ENCODE measurements at regions not wholly inside any gene's neighbourhood (a gene's known extent, or its start where the extent isn't known, plus 50 kb on each side); places are given as distances from the start of the nearest gene placed in this dataset.

DNA sequence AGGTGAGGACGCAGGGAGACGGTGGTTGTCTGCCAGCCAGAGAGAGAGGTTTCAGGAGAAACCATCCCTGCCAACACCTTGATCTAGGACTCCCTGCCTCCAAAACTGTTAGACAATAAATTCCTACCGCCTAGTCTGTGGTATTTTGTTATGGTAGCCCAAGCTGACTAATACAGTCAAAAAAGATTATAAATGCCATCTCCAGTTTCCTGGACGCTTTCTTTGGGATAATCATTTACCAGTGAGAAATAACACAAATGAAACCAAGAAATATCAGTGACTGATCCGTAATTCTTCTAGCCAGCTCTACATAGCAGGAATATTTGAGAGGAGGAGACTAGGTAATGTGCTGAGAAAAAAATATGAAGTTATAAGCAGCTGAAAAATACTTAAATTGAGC is 707.8 kb upstream of the LMCD1 start:
- ChIA-PET CTCF (no interaction called here), POLR2A (no interaction called here)
- H3K27me3 Mint-ChIP-seq (ENCODE audit: low read depth), result no peaks in the 10 kb centered on the region
- ATAC-seq (no peak), DNase-seq (no peak)
- no peak overlapping the region for H3K4me3 Mint-ChIP-seq
- H3K4me1 Mint-ChIP-seq (ENCODE audit: low read depth), result no peaks in the 10 kb centered on the region
- peaks cover 6% of the 10 kb centered on the region for H3K9me3 Mint-ChIP-seq (ENCODE audit: insufficient read depth)
- no peaks in the 10 kb centered on the region for H3K36me3 Mint-ChIP-seq (ENCODE audit: low read depth)
- H3K27ac Mint-ChIP-seq, result no peak overlapping the region

GRCh38 chr3:7798276-7798675 is 703.3 kb upstream of the LMCD1 start:
- Mint-ChIP-seq H3K9me3 (ENCODE audit: insufficient read depth) (no peaks in the 10 kb centered on the region), H3K27ac (no peak overlapping the region), H3K4me3 (no peak overlapping the region), H3K4me1 (ENCODE audit: low read depth) (no peaks in the 10 kb centered on the region), H3K36me3 (ENCODE audit: low read depth) (no peaks in the 10 kb centered on the region), H3K27me3 (ENCODE audit: low read depth) (no peaks in the 10 kb centered on the region)
- POLR2A ChIA-PET, result no interaction called here
- CTCF ChIA-PET, result no interaction called here
- no peak for DNase-seq
- ATAC-seq, result no peak

GRCh38 chr3:7800006-7800780 is 701.4 kb upstream of the LMCD1 start:
- Mint-ChIP-seq H3K27me3 (ENCODE audit: low read depth) (no peaks in the 10 kb centered on the region), H3K9me3 (ENCODE audit: insufficient read depth) (no peaks in the 10 kb centered on the region), H3K4me1 (ENCODE audit: low read depth) (no peaks in the 10 kb centered on the region), H3K36me3 (ENCODE audit: low read depth) (no peaks in the 10 kb centered on the region), H3K4me3 (no peak overlapping the region), H3K27ac (no peak overlapping the region)
- no peak for ATAC-seq
- no peak for DNase-seq
- POLR2A ChIA-PET, result no interaction called here
- CTCF ChIA-PET, result interaction anchor here (0.9 to 1.3 kb wide), 5 partner anchors 10 to 788 kb away, joined by 3 to 5 read pairs (median 4); no protein-coding TSS in a partner anchor

DNA sequence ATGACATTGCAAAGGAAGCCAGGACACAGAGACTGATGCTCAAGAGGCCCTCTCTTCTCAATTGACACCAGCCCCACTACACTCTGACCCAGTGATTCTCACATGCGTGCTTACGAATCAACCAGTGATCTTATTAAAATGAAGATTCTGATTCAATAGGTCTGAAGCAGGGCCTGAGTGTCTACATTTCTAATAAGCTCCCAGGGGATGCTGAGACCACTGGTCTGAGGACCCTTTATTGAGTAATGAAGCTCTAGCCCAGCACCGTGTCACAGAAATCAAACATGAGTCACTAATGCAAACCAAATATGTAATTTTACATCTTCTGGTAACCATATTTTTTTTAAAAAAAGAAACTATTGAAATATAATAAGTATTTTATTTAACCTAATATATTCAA is 689.1 kb upstream of the LMCD1 start:
- no peaks in the 10 kb centered on the region for H3K4me1 Mint-ChIP-seq (ENCODE audit: low read depth)
- POLR2A ChIA-PET, result no interaction called here
- CTCF ChIA-PET, result no interaction called here
- no peaks in the 10 kb centered on the region for H3K27me3 Mint-ChIP-seq (ENCODE audit: low read depth)
- no peak overlapping the region for H3K4me3 Mint-ChIP-seq
- H3K9me3 Mint-ChIP-seq (ENCODE audit: insufficient read depth), result no peaks in the 10 kb centered on the region
- DNase-seq (no peak), ATAC-seq (no peak)
- H3K36me3 Mint-ChIP-seq (ENCODE audit: low read depth), result no peaks in the 10 kb centered on the region
- H3K27ac Mint-ChIP-seq, result no peak overlapping the region

- H3K4me1 Mint-ChIP-seq (ENCODE audit: low read depth), result no peaks in the 10 kb centered on the region
- CTCF ChIA-PET, result no interaction called here
Measured at GRCh38 chr3:7813365-7813764, 688.3 kb upstream of the LMCD1 start.

DNA sequence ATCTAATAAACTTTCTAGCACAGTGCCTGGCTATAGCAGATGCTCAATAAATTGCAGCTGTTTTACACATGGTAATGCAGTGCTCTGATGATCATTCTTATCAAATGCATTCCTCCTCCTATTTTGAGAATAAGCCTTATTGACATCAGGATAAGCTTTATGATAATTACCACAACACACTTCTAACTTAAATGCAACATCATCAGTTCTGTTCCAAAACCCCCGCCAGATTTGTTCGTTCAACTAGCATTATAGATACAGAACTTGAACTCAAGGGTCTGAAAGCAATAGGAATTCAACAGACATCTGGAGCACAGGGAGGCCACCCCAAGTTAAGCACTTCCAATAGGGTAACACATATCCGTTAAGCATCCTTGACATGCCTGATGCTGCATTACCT is 684.4 kb upstream of the LMCD1 start:
- H3K4me3 Mint-ChIP-seq, result no peak overlapping the region
- ATAC-seq, result no peak
- no peaks in the 10 kb centered on the region for H3K36me3 Mint-ChIP-seq (ENCODE audit: low read depth)

More at GRCh38 chr3:7813365-7813764, 688.3 kb upstream of the LMCD1 start:
- no peak overlapping the region for H3K27ac Mint-ChIP-seq
- no peaks in the 10 kb centered on the region for H3K36me3 Mint-ChIP-seq (ENCODE audit: low read depth)
- no peaks in the 10 kb centered on the region for H3K9me3 Mint-ChIP-seq (ENCODE audit: insufficient read depth)
- H3K27me3 Mint-ChIP-seq (ENCODE audit: low read depth), result no peaks in the 10 kb centered on the region
- ATAC-seq (no peak), DNase-seq (no peak)
- POLR2A ChIA-PET, result no interaction called here
- H3K4me3 Mint-ChIP-seq, result no peak overlapping the region

GRCh38 chr3:7820969-7821368 is 680.7 kb upstream of the LMCD1 start:
- no peak overlapping the region for H3K4me3 Mint-ChIP-seq
- ChIA-PET POLR2A (no interaction called here), CTCF (no interaction called here)
- no peaks in the 10 kb centered on the region for H3K27me3 Mint-ChIP-seq (ENCODE audit: low read depth)
- peaks cover 22% of the 10 kb centered on the region for H3K9me3 Mint-ChIP-seq (ENCODE audit: insufficient read depth)
- ATAC-seq (no peak), DNase-seq (no peak)
- no peaks in the 10 kb centered on the region for H3K4me1 Mint-ChIP-seq (ENCODE audit: low read depth)
- H3K36me3 Mint-ChIP-seq (ENCODE audit: low read depth), result no peaks in the 10 kb centered on the region
- no peak overlapping the region for H3K27ac Mint-ChIP-seq

More for the DNA sequence above, 684.4 kb upstream of the LMCD1 start:
- H3K27me3 Mint-ChIP-seq (ENCODE audit: low read depth), result no peaks in the 10 kb centered on the region
- CTCF ChIA-PET, result no interaction called here
- peaks cover 1% of the 10 kb centered on the region for H3K9me3 Mint-ChIP-seq (ENCODE audit: insufficient read depth)
- H3K27ac Mint-ChIP-seq, result no peak overlapping the region
- no peak for DNase-seq
- H3K4me1 Mint-ChIP-seq (ENCODE audit: low read depth), result no peaks in the 10 kb centered on the region
- POLR2A ChIA-PET, result no interaction called here

DNA sequence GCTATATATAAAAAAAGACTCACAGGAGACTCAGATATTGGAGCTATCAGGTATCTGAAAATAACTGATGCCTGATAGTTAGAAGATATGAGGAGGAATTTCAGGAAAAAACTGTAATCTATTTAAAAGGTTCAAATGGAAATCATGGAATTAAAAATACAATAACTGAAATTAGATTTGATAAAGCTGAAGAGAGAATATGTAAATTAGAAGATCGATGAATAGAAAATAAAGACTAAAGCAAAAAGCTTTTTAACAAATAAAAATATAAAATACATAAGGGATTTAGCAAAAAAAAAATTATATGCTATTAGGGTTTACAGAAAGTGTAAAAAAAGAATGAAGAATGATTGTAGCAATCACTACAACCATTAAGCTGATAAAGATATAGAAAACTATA is 679.8 kb upstream of the LMCD1 start:
- no peaks in the 10 kb centered on the region for H3K4me1 Mint-ChIP-seq (ENCODE audit: low read depth)
- H3K9me3 Mint-ChIP-seq (ENCODE audit: insufficient read depth), result peaks cover 29% of the 10 kb centered on the region
- no peak overlapping the region for H3K4me3 Mint-ChIP-seq
- H3K27me3 Mint-ChIP-seq (ENCODE audit: low read depth), result no peaks in the 10 kb centered on the region
- H3K36me3 Mint-ChIP-seq (ENCODE audit: low read depth), result no peaks in the 10 kb centered on the region
- ATAC-seq, result no peak
- DNase-seq, result no peak
- POLR2A ChIA-PET, result no interaction called here
- H3K27ac Mint-ChIP-seq, result no peak overlapping the region
- CTCF ChIA-PET, result no interaction called here

GRCh38 chr3:7841451-7841850 is 660.2 kb upstream of the LMCD1 start:
- no peak overlapping the region for H3K4me3 Mint-ChIP-seq
- ATAC-seq, result no peak
- DNase-seq, result no peak
- no peak overlapping the region for H3K27ac Mint-ChIP-seq
- peaks cover 4% of the 10 kb centered on the region for H3K9me3 Mint-ChIP-seq (ENCODE audit: insufficient read depth)
- ChIA-PET POLR2A (no interaction called here), CTCF (no interaction called here)
- no peaks in the 10 kb centered on the region for H3K4me1 Mint-ChIP-seq (ENCODE audit: low read depth)
- H3K36me3 Mint-ChIP-seq (ENCODE audit: low read depth), result no peaks in the 10 kb centered on the region
- H3K27me3 Mint-ChIP-seq (ENCODE audit: low read depth), result no peaks in the 10 kb centered on the region

- no peak overlapping the region for H3K27ac Mint-ChIP-seq
- no peaks in the 10 kb centered on the region for H3K9me3 Mint-ChIP-seq (ENCODE audit: insufficient read depth)
- CTCF ChIA-PET, result no interaction called here
- H3K4me3 Mint-ChIP-seq, result no peak overlapping the region
- DNase-seq, result no peak
- no peak for ATAC-seq
- H3K4me1 Mint-ChIP-seq (ENCODE audit: low read depth), result no peaks in the 10 kb centered on the region
- POLR2A ChIA-PET, result no interaction called here
- H3K27me3 Mint-ChIP-seq (ENCODE audit: low read depth), result no peaks in the 10 kb centered on the region
- H3K36me3 Mint-ChIP-seq (ENCODE audit: low read depth), result no peaks in the 10 kb centered on the region
Measured at GRCh38 chr3:7843441-7843840, 658.2 kb upstream of the LMCD1 start.

DNA sequence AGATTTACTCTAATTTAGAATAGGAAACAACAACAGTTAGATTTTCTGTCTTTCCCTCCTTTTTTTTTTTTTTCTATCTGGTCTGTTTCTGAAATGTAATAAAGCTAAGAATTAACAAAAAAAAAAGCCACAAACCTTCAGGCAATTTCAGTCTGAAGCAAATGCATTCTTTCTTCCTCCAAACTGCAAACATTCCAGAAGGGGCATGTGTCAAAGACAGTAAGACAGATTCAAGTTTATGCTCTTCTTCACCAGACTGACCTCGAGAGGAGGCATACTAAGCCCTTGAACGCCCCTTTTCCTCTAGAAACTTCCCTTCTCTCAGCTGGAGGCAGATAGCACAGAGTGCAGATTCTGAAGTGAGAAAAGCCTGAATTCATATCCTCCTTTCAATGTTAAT is 654.6 kb upstream of the LMCD1 start:
- Mint-ChIP-seq H3K4me3 (no peak overlapping the region), H3K4me1 (ENCODE audit: low read depth) (no peaks in the 10 kb centered on the region), H3K36me3 (ENCODE audit: low read depth) (no peaks in the 10 kb centered on the region), H3K27me3 (ENCODE audit: low read depth) (no peaks in the 10 kb centered on the region), H3K27ac (no peak overlapping the region), H3K9me3 (ENCODE audit: insufficient read depth) (no peaks in the 10 kb centered on the region)
- CTCF ChIA-PET, result no interaction called here
- ATAC-seq (no peak), DNase-seq (no peak)
- POLR2A ChIA-PET, result no interaction called here

- ATAC-seq, result no peak
- CTCF ChIA-PET, result no interaction called here
- Mint-ChIP-seq H3K4me1 (ENCODE audit: low read depth) (no peaks in the 10 kb centered on the region), H3K9me3 (ENCODE audit: insufficient read depth) (no peaks in the 10 kb centered on the region), H3K36me3 (ENCODE audit: low read depth) (no peaks in the 10 kb centered on the region), H3K27me3 (ENCODE audit: low read depth) (no peaks in the 10 kb centered on the region), H3K4me3 (no peak overlapping the region), H3K27ac (no peak overlapping the region)
- DNase-seq, result no peak
- POLR2A ChIA-PET, result no interaction called here
Measured at GRCh38 chr3:7847521-7847920, 654.1 kb upstream of the LMCD1 start.

DNA sequence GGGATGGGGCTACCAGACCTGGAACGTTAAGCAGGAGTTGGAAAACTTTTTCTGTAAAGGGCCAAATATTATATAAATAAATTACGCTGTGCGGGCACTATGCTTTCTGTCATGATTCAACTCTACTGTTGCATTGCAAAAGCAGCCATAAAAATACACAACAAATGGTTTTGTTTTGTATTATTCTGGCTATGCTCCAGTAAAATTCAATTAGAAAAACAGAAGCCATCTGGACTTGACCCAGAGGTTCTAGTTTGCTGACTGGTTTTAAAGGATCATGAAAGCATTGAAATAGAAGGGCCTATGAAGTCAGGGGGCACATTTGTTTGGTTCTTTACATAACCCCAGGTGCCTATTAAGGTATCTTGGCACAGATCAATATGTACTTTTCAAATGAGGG is 647.4 kb upstream of the LMCD1 start:
- H3K9me3 Mint-ChIP-seq (ENCODE audit: insufficient read depth), result no peaks in the 10 kb centered on the region
- H3K4me3 Mint-ChIP-seq, result no peak overlapping the region
- ATAC-seq (no peak), DNase-seq (no peak)
- CTCF ChIA-PET, result no interaction called here
- POLR2A ChIA-PET, result no interaction called here
- H3K27me3 Mint-ChIP-seq (ENCODE audit: low read depth), result no peaks in the 10 kb centered on the region
- H3K4me1 Mint-ChIP-seq (ENCODE audit: low read depth), result no peaks in the 10 kb centered on the region
- no peak overlapping the region for H3K27ac Mint-ChIP-seq
- H3K36me3 Mint-ChIP-seq (ENCODE audit: low read depth), result no peaks in the 10 kb centered on the region

All from activated CD8-positive, alpha-beta T cell treated with anti-CD3 and anti-CD28 coated beads, Interleukin-2, amount 10 ng/mL, durations not matched to agents 7 days and 5 days (primary cell).